Stimulated activated CD4-positive, alpha-beta T cell treated with anti-CD3 and anti-CD28 coated beads, Interleukin-1b, Interleukin-23, amount 100 ng/mL, for 4 hours (primary cell): ENCODE measurements at regions not wholly inside any gene's neighbourhood (a gene's known extent, or its start where the extent isn't known, plus 50 kb on each side); places are given as distances from the start of the nearest gene placed in this dataset.

Source experiments
- DNase-seq, 2 donors: peaks; one replicate each; pipeline ENCODE4 v3.0.0-alpha.2; 2020; ENCODE audit warnings: low read depth in 2 of 2

DNA sequence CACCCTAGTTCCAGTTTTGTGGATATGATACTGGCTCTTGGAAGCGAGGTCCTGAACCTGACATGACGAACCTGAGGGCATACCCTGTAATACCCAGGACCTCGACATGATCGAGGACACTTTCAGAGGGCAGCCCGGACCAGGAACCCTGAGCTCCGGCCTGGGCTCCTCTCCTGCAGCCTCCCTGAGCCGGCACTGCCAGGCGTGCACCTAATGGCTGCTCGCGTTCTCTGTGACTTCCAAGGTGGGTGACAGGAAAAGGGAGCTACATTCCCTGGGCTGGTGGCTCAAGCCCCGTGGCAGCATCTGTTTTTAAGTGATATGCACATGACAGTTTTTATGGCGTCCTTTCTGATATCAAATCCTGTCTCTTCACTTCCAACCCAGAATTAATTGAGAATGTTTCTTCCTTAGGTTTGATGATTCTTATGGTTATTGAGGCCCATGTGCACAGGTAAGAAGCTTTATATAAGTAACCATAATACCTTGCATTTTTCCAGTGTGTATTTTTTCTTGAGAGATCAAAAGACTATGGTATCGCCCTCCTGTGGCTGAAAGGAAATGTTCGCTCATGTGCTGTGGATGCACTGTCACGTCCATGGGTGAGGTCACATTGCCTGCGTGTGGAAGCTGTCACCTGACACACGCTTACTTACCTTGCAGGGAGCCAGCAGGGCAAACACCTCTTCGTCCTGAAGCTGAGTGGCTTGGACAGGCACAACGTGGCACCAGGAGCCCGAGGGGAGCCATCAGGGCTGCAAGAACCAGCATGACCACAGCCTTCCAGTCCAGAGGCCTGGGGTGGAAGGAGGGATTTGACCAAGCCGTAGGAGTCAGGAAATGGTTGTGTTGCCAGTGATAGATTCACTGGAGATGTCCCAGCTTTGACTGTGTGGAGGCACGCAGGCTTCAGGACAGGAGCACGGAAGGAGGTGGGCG, 367.4 kb upstream of the MYT1L start:
- DNase-seq, result no peak

DNA sequence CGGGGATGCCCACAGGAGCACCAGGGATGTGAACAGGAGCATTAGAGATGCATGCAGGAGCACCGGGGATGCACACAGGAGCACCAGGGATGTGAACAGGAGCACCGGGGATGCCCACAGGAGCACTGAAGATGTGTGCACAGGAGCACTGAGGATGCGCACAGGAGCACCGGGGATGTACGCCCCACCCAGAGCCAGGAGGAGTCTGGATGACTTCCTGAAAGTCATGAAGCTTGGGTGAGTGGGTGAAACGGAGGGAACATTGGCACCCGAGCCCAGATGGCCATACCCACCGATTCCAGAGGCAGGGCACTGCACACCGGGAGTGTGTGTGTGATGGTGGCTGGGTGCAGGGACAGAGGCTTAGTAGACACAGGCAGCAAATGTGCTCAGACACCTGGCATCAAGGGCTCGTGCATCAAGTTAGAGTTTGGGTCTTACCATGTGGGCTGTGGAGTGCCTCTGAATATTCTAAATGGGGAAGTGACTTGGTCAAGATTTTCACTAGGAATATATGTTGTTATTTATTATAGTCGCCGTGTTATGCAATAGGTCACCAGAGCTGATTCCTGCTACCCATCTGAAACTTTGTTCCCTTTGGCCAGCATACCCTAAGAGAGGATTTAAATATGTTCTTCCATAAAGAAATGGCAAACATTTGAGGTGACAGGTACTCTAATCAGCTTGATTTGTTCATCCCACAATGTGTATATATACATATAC, 365.8 kb upstream of the MYT1L start:
- DNase-seq, result no peak

DNA sequence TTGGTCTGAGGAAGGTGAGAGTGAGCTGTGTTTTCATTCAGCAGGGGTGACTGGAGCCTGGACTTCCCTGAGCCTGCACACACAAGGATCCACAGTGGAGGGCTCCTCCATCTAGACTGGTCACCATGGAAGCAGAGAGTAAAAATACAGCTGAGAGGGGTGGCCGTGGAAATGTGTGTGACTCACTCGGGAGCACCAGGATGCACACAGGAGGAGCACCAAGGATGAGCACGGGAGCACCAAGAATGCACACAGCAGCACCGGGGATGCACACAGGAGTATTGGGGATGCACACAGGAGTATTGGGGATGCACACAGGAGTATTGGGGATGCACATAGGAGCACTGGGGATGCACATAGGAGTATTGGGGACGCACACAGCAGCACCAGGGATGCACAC, 365.2 kb upstream of the MYT1L start:
- DNase-seq, result no peak

DNA sequence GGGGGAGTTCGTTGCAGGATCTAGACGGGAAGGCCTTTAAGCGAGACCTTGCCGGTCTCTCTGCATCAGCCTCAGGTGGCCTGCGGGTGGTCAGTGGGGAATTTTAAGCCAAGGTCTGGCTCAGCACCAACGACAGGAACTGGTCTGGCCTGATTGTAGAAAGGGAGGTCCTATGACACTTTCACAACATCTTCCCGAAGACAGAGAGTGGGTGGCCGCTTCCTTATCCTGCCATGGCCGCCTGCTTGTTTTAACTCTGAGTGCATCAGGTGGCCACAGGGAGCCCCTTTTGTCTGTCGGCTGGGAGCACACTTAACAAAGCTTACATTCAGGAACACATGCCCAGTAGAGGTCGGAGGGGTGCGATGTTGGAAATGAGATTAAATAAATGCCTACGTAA, 363.7 kb upstream of the MYT1L start:
- DNase-seq, result no peak

DNA sequence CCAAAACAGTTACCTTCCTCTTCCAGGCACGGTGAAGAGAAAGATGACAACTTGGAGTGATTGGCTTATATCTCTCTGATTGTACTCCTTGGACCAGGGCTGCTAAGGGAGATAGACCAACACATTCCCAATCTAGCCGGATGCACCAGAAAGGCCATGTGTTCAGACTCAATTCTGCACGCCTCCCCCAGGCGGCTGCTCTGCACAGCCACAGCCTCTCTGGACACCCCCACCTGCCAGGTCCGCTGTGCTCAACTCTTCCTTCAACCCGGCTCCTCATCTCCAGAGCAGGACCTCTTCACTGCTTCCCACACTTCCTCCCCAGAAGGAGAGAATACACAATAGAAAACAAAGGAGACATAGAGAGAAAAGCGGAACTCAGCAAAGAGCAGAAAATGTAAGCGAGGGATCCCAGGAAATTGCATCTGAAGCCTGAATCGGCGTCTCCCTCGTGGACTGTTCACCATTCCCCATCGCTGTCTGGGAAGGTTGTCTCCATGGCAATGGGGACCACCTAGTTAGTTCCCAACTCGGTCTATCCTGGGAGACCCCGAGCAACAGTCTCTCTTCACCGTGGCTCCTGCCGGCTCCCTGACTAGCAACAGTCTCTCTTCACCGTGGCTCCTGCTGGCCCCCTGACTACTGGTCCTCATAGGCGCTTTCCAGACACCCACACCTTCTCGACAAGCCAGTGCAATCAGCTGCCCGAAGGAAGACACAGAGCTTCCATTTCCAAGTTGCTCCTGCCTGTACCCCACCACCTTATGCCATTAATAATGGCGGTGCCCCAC, 361.7 kb upstream of the MYT1L start:
- no peak for DNase-seq

DNA sequence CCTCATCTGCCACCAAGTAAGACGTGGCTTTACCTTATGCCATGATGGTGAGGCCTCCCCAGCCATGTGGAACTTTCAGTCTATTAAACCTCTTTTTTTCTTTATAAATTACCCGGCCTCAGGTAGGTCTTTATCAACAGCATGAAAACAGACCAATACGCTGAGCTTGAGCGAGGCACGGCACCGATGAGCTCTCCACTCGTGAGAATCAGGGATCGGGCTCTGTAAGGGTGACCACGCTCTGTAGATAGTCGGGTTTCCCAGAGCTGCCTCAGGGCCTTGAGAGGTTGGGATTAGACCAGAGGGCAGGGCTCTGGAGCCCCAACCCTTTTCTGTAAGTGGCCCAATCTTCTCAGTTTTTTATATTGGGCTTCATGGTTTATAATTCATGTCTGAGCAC, 360.3 kb upstream of the MYT1L start:
- no peak for DNase-seq

DNA sequence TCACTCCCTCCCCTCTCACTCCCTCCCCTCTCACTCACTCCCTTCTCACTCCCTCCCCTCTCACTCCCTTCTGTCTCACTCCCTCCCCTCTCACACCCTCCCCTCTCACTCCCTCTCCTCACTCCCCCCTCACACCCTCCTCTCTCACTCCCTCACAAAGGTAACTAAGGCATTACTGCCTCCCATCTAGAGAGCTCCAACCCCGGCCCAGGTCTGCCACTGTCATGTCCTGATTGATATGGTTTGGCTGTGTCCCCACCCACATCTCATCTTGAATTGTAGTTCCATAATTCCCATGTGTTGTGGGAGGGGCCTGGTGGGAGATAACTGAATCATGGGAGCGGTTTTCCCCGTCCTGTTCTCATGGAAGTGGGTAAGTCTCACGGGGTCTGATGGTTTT, 359.9 kb upstream of the MYT1L start:
- DNase-seq, result no peak

DNA sequence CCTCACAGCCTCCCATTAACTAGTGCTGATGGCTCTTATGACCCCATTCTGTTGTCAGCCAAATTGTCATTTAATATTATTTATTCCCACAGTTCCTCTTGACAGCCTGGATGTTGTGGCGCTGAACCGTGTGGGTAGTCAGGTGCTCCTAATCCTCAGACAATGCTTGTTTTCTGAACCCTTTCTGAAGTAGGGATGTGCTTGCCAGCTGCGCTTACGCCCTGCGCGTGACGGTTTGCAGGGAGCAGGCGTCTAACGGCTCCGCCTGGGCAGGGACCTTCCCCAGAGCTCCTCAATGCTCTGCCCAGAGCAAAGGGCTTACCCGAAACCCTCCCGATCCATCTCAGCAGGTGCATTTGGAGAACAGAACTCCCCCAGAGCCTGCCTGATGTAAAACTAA, 358.2 kb upstream of the MYT1L start:
- DNase-seq, result no peak

DNA sequence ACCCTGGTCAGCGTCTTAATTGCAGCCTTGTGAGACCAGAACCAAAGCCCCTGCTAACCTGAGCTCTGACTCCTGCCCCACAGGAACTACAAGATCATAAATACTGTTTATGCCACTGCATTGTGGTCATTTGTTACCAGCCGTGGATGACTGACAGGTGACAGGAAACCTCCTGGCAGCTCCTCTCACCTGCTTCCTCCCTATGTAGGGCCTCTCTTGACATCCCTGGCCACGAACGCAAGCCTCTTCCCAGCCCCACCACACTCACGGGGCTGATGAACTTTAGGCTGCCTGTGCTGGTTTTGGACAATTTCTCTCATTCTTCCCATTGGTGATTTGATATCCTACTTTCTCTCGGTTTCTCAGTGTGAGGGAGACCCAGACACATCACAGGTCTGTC, 357.2 kb upstream of the MYT1L start:
- no peak for DNase-seq

DNA sequence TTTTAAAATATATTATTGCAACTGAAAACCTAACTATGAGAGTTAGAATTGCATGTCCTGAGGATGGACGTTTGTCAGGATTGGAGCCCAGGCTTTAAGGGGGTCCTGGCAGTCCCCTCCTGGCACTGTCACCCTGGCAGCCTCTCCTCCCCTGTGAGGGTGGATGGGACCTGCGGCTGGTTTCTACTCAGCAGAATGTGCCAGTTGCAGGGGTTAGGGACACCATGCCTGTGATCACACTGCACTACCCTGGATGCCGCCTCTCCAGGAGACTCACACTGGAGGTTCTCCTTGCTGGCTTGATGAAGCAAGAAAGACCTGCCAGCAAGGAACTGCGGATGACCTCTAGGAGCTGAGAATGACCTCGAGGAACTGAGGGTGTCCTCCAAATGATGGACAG, 356.7 kb upstream of the MYT1L start:
- DNase-seq, result no peak

DNA sequence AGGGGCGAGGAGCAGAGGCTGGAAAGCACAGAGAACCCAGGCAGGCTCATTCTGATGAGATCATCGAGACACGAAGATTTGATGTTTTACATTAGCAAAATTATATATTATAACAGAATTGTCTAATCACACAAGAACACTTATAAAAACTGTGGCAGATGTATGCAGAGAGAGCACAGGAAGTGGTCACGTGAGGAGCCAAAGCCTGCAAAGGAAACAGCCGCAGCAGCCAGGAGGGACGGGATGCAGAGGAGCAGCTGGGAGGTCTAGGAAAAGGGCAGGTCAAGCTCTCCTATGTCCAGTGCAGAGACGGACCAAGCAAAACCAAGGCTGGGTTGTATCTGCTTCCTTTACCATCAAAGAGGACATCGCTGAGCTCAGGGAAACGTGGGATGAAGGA, 355.1 kb upstream of the MYT1L start:
- no peak for DNase-seq

DNA sequence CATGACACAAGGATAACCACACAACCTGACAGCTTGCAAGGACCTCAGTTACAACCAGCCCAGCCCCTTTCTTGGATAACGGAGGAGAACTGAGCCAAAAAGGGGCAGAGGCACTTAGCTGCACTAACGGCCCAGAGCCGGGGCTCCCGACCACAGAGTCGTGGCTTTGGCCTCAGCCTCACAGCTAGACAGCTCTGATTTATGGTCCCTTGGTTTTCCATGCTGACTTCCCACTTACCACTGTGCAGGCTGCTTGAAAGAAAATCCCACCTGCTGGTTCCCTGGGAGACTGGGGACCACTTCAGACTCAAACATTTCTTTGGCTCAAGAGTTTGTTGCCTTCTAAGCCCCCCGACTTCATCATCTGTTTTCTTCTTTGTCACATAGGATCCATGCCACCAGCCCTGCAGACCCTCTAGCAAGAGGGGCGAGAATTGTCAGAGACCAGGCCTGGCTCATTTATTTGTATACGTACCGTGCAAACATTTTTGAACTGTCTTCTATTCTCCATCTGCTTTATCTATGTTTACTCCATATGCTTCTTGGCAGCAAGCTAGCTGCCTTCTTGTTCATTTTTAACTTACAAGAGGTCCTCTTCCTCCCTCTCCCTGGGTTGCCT, 352.6 kb upstream of the MYT1L start:
- no peak for DNase-seq

DNA sequence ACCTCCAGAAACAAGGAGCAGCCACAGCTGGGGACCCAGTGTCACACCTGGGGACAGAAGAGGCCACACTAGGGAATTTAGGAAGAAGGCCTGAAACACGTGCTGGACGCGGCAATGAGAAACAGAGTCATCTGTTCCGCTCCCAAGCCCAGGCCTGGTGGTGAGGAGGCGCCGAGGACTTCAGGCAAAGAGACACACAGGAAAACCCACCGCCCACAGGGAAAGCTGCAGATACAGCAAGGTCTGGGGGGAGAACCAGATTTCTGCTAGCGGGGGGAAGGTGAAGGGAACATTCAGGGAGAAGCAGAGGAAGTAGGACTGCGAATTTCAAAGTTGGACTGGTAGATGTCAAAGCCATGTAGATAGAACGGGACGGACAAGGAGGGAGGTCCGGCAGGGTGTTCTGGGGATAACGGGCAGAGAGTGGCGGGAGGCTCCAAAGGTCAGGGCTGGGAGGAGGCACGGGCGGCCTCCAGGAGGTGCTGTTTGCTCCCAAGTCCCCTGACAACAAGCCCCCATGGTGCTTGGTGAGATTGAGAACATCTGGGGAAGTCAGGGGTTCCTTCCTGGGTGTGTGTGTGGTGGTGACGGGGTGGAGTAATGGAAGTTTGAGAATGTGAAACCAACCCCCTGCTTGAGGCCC, 351.7 kb upstream of the MYT1L start:
- DNase-seq, result no peak

DNA sequence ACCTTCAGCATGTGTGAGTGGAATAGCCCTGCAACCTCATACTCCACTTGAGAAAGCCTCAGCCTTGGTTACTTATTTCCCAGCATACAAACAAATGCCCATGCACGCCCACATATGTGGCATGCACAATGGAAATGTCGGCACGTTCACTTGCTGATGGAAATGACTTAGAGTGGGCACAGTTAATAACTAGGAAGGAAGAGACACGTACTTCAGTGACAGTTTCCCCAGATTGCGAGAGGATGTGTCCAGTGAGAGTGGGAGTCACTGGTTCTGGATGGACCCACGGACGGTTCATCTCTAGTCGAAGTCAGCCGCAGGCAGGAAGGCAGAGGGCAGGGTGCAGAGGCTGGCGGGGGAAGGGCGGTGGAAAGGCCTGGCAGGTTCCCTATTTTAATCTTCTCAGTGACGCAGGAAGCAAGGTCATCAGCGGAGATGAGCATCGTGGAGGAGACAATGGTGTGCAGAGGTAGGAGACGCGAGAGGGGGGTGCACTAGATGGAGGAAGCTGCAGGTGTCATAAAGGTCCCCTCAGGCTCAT, 350.7 kb upstream of the MYT1L start:
- DNase-seq, result no peak

DNA sequence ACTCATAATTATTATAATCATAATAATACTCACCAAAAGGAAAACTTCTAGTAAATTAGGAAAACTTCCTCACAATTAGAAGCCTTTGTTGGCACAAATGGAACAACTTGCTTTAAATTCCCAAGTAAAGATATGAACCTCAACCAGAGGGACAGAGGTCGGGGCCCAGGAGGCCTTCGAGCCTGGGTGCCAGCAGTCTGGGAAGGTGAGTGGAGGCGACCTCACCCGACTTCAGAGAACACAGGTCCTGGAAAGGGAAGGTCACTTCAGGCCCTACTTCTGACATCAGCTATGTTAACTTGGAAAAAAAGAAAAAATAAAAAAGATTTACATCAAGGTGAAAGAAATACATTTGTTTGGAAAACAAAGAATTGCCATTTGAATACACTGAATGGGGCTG, 350.0 kb upstream of the MYT1L start:
- DNase-seq, result no peak

DNA sequence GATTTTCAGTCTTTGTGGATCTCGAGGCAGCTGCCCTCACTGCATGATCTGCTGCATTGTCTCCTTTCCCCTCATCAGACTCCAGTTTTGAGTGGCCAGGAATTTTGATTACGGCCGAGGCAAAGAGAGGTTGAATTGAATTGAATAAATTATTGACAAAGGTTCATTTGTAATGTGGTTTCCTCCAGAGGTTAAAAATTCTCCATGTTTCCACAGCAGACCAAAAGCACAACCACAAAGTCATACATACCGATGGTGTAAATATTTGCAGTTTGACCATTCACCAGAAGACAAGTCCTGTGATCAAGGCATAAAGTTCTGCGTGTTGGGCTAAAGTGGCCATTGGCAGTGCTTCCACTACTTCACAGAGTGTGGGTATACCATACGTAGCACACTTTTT, 343.8 kb upstream of the MYT1L start:
- DNase-seq, result no peak

DNA sequence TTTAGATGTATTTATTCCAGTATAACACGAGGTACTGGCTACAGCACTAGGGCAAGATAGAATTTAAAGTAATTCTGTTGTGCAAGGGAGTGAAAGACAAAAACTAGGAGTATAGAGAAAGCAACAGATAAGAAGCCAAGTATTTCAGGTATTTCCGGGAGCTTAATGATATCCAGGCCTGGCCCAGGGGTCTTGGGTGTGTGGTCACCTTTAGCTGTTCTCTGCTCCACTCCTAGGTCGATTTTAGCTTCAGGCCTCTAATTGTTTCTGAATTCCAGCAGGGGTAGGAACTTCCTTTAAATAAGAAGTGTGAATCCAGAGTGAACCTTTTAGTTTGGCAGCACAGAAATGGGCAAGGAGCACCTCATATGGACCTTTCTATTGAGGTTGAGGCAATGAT, 342.3 kb upstream of the MYT1L start:
- no peak for DNase-seq

DNA sequence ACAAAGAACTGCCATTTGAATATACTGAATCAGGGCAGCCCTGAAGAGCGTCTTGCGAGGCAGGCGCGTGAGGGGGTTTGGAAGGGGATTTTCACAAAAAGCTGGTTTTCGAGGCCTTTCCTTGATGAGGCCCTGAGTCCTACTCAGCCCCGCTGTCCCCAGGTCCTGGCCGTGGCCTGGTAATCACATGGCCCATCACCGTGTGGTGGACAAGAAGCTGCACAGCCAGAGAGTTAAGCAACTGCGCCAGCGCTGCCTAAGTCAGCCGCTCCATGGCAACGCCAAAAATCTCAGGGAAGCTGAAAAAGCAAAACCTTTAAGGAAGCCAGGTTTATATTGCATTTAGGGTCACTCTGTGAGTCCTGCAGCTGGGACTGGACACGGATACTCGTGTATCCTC, 341.2 kb upstream of the MYT1L start:
- DNase-seq, result no peak

DNA sequence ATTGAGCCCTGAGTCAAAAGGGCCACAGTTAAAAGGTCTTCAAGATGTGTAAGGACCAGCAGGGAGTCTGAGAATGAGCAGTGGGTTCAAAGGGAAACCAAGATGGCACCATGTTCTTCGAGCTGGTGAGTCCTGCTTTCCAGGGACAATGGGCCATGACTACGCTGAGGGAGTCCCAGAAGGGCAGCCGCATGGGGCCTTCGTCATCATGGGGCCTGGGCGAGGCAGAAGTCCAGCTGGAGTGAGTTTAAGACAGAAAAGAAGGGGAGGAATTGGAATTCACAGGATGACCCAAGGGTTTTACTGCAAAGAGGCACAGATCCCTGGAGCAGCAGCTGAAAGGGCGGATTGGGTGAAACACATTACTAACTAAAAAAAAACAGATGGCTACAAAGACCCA, 340.8 kb upstream of the MYT1L start:
- no peak for DNase-seq

DNA sequence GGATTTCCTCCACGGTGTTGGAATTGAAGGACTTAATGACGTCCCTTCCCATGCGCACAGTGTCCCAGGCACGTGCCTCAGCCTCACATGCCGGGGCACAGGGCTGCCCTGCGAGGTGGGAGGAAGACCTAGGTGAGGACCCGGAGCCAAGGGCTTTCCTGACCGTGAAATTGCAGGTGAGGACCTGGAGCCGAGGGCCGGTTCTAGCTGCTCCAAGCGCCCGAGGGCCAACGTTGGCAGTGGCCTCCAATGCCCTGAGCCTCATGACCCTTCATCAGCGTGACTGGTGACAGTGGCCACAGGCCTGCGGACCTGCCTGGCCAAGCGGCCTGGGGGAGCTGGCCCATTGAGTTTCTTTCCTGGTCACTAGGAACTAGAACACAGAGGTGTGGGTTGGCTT, 338.2 kb upstream of the MYT1L start:
- DNase-seq, result no peak

DNA sequence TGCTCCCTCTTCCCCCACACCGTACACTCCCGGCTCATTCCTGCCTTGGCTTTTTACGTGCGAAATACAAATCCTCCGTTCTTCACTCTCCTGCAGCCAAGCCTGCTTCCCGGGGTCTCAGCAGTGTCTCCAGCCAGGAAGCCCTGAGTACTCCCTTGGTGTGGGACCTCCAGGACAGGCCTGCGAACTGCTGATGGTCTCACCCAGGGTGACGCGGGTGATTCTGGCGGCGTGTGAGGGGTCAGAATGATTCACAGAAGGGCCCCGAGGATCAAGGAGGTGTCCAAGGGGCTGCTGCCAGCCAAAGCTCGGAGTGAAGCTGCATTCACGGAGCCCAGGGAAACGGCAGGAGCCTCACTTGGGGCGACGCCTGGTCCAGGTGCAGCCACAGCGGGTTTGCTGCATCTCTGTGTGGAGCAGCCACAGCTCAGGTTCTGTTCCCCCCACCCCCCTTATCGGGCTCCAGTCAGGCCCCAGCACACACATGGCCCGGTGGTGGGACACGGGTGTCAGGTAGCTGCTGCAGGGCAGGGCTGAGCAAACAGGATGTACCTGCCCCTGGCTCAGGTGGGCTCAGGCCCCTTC, 337.7 kb upstream of the MYT1L start:
- no peak for DNase-seq
